Liver (tissue), 8 donors: ENCODE measurements at regions not wholly inside any gene's neighbourhood (a gene's known extent, or its start where the extent isn't known, plus 50 kb on each side); places are given as distances from the start of the nearest gene placed in this dataset.
A peak's percentile ranks its signal among the peaks of the same experiment; 100 is the strongest.

ENCODE experiments used
- DNase-seq: peaks from one replicate; pipeline ENCODE4 v3.0.0-alpha.2; 2017; ENCODE audit warnings: low spot score
- H3K27ac ChIP-seq, 2 donors: one replicate each; pipeline ENCODE4 v1.7.0; 2013; ENCODE audit warnings: inconsistent platforms in 2 of 2, low read length in 2 of 2, control low read depth in 1 of 2, low read depth in 1 of 2, mild to moderate bottlenecking in 1 of 2
- H3K27me3 ChIP-seq, 4 donors: one replicate each; pipeline versions ENCODE4 v1.6.1 to v1.7.0; 2013; ENCODE audit warnings: low read length in 3 of 4, inconsistent platforms in 1 of 4, mild to moderate bottlenecking in 1 of 4, moderate library complexity in 1 of 4; ENCODE audit not compliant: control insufficient read depth in 4 of 4, insufficient read depth in 4 of 4
- H3K36me3 ChIP-seq, 4 donors: one replicate each; pipeline versions ENCODE4 v1.6.1 to v1.7.0; 2013; ENCODE audit warnings: low read length in 3 of 4, mild to moderate bottlenecking in 3 of 4, low read depth in 1 of 4, moderate library complexity in 1 of 4; ENCODE audit not compliant: control insufficient read depth in 4 of 4, insufficient read depth in 3 of 4
- H3K4me1 ChIP-seq, 4 donors: one replicate each; pipeline versions ENCODE4 v1.6.1 to v1.7.0; 2013; ENCODE audit warnings: low read length in 3 of 4, mild to moderate bottlenecking in 3 of 4, moderate library complexity in 1 of 4; ENCODE audit not compliant: control insufficient read depth in 4 of 4, insufficient read depth in 4 of 4
- H3K4me3 ChIP-seq, 3 donors: one replicate each; pipeline versions ENCODE4 v1.6.1 to v1.7.0; 2013; ENCODE audit warnings: low read length in 3 of 3, control low read depth in 1 of 3, low read depth in 1 of 3, mild to moderate bottlenecking in 1 of 3
- H3K9ac ChIP-seq, 2 donors: one replicate each; pipeline ENCODE4 v1.7.0; 2013; ENCODE audit warnings: low read length in 2 of 2, mild to moderate bottlenecking in 2 of 2, moderate library complexity in 2 of 2, control low read depth in 1 of 2, low read depth in 1 of 2
- H3K9me3 ChIP-seq, 4 donors: one replicate each; pipeline versions ENCODE4 v1.6.1 to v1.7.0; 2013; ENCODE audit warnings: low read length in 3 of 4; ENCODE audit not compliant: control insufficient read depth in 4 of 4
- FOXA2 ChIP-seq: IDR thresholded peaks from 2 replicates; pipeline ENCODE4 v1.6.1; 2016; ENCODE audit warnings: antibody characterized with exemption
- GABPA ChIP-seq, 2 donors: IDR thresholded peaks in 1 of 2; conservative IDR thresholded peaks in 1 of 2; 2 replicates each; pipeline ENCODE4 v1.6.1; 2016; ENCODE audit warnings: antibody characterized with exemption in 2 of 2, mild to moderate bottlenecking in 1 of 2, moderate library complexity in 1 of 2
- HNF4A ChIP-seq, 2 donors: conservative IDR thresholded peaks; 2 replicates each; pipeline ENCODE4 v1.6.1; 2016; ENCODE audit warnings: antibody characterized with exemption in 2 of 2, mild to moderate bottlenecking in 2 of 2
- HNF4G ChIP-seq: IDR thresholded peaks from 2 replicates; pipeline ENCODE4 v1.6.1; 2016; ENCODE audit warnings: antibody characterized with exemption
- JUND ChIP-seq, 2 donors: IDR thresholded peaks; 2 replicates each; pipeline ENCODE4 v1.6.1; 2016; ENCODE audit warnings: antibody characterized with exemption in 2 of 2
- NR2F2 ChIP-seq: IDR thresholded peaks from 2 replicates; pipeline ENCODE4 v1.6.1; 2016; ENCODE audit warnings: antibody characterized with exemption
- RAD21 ChIP-seq, 2 donors: IDR thresholded peaks; 2 replicates each; pipeline ENCODE4 v1.6.1; 2016; ENCODE audit warnings: antibody characterized with exemption in 2 of 2, mild to moderate bottlenecking in 2 of 2
- RXRA ChIP-seq, 2 donors: IDR thresholded peaks; 2 replicates each; pipeline ENCODE4 v1.6.1; 2017 to 2018; ENCODE audit warnings: antibody characterized with exemption in 2 of 2, mild to moderate bottlenecking in 1 of 2
- SP1 ChIP-seq: IDR thresholded peaks from 2 replicates; pipeline ENCODE4 v1.6.1; 2018; ENCODE audit warnings: antibody characterized with exemption, mild to moderate bottlenecking
- TAF1 ChIP-seq: conservative IDR thresholded peaks from 2 replicates; pipeline ENCODE4 v1.6.1; 2016; ENCODE audit warnings: antibody characterized with exemption, mild to moderate bottlenecking
- WGBS: extraction: QIAGEN DNeasy Blood & Tissue Kit; methylation state at CpG from one replicate; pipeline ENCODE4 v1.1.7; 2013; 5-methylcytosine and 5-hydroxymethylcytosine counted together
- TF ChIP-seq, protein P1 (sequence below): IDR thresholded peaks from 2 replicates; pipeline ENCODE4 v1.6.1; 2016; ENCODE audit warnings: antibody characterized with exemption
- TF ChIP-seq, protein P2 (sequence below): IDR thresholded peaks from 2 replicates; pipeline ENCODE4 v1.6.1; 2016; ENCODE audit warnings: antibody characterized with exemption
- TF ChIP-seq, protein P3 (sequence below): IDR thresholded peaks from 2 replicates; pipeline ENCODE4 v1.6.1; 2016; ENCODE audit warnings: antibody characterized with exemption
- TF ChIP-seq, protein P4 (sequence below): fragments of 150-350 bp; IDR thresholded peaks from 2 replicates; pipeline ENCODE4 v1.5.1; 2017; ENCODE audit warnings: improper control_type of control experiment, low read depth, low read length; ENCODE audit not compliant: missing input control
- TF ChIP-seq, protein P5 (sequence below): IDR thresholded peaks from 2 replicates; pipeline ENCODE4 v1.6.1; 2016; ENCODE audit warnings: antibody characterized with exemption, mild to moderate bottlenecking
- donor health status: healthy.
- donor health status: healthy.
- donor health status: healthy.
- donor health status: healthy.
- donor health status: healthy.

DNA sequence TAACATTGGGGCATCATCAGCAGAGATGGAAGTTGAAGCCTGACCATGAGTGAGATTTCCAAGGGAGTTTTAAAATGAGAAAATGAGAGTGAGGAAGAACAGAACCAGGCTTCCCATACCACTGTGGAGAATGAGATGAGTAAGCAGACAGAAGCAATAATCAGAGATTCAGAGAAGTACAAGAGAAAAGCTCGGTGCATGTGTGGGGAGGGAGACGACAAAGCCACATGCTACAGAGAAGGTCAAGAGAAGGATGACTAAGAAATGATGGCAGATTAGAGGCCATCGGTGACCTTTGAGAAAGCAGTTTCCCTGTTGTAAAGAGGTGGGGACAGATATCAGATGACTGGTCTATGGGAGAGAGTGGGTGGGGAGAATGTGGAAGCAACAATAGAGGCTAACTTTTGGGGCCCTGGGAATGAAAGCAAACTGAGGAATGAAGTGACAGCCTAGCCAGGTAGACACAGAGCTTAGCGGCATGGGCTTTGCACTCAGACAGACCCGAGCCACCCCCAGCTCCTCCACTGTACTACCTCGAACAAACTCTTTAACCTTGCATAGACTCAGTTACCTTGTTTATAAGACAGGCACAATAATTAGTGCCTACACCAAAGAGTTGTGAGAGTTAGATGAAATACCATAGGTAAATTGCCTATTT lies 207.7 kb downstream of the PIK3R1 start:
- no peak for DNase-seq

DNA sequence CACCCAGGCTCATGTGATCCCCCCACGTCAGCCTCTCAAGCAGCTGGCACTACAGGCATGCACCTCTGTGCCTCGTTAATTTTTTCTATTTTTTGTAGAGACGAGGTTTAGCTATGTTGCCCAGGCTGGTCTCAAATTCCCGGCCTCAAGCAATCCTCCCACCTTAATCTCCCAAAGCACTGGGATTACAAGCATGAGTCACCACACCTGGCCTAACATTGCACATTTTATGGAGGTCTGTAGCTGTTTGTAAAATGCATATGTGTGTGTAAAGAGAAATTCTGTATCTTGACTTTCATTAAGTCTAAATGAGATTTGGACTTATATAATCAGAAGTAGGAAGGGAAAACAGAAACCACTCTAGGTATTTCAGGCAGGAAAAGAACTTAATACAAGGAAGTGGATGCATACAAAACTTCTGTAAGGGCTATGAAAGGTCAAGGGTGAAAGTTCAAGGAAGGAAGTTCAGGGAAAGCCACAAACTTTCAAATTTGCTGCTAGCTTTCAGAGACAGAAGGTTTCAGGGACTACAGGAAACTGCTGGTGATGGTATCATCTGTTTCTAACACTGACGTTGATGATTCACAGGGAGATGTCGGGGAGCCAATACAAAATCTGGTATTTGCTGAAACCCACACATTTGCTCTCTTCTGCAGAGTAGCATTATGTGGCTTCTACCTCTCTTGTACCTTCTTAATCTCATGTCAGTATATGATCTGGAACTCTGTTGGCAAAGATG lies 209.4 kb downstream of the PIK3R1 start:
- no peak overlapping the region for H3K27ac ChIP-seq
- no peaks in the 10 kb centered on the region for H3K4me1 ChIP-seq
- no peak for DNase-seq
- H3K4me3 ChIP-seq: no peak overlapping the region
- H3K9me3 ChIP-seq: no peaks in the 10 kb centered on the region
- 83% methylated on average over 6 of the region's 6 CpGs for WGBS
- no peak overlapping the region for H3K9ac ChIP-seq
- TF ChIP-seq NR2F2 (peak; percentile 89), JUND (IDR thresholded peaks at IDR 0.05) (no peak), GABPA (IDR thresholded peaks at IDR 0.05 in 1 of 2, conservative IDR thresholded peaks at IDR 0.05 in 1 of 2) (no peak), SP1 (no peak), RXRA (IDR thresholded peaks at IDR 0.05) (peak in 1 of 2 donors; percentile 27)
- TF ChIP-seq, protein P1, sequence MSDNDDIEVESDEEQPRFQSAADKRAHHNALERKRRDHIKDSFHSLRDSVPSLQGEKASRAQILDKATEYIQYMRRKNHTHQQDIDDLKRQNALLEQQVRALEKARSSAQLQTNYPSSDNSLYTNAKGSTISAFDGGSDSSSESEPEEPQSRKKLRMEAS: no peak
- H3K27me3 ChIP-seq: no peaks in the 10 kb centered on the region
- H3K36me3 ChIP-seq: no peaks in the 10 kb centered on the region

More for the DNA sequence above, 207.7 kb downstream of the PIK3R1 start:
- WGBS: 92% methylated on average over 6 of the region's 6 CpGs
- H3K36me3 ChIP-seq: no peaks in the 10 kb centered on the region
- no peaks in the 10 kb centered on the region for H3K4me1 ChIP-seq
- H3K27me3 ChIP-seq: no peaks in the 10 kb centered on the region
- no peak overlapping the region for H3K9ac ChIP-seq
- H3K4me3 ChIP-seq: no peak overlapping the region
- TF ChIP-seq, protein P2, sequence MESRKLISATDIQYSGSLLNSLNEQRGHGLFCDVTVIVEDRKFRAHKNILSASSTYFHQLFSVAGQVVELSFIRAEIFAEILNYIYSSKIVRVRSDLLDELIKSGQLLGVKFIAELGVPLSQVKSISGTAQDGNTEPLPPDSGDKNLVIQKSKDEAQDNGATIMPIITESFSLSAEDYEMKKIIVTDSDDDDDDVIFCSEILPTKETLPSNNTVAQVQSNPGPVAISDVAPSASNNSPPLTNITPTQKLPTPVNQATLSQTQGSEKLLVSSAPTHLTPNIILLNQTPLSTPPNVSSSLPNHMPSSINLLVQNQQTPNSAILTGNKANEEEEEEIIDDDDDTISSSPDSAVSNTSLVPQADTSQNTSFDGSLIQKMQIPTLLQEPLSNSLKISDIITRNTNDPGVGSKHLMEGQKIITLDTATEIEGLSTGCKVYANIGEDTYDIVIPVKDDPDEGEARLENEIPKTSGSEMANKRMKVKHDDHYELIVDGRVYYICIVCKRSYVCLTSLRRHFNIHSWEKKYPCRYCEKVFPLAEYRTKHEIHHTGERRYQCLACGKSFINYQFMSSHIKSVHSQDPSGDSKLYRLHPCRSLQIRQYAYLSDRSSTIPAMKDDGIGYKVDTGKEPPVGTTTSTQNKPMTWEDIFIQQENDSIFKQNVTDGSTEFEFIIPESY: no peak
- TF ChIP-seq TAF1: no peak
- TF ChIP-seq RAD21 (IDR thresholded peaks at IDR 0.05): no peak
- no peak for TF ChIP-seq HNF4A (conservative IDR thresholded peaks at IDR 0.05)
- TF ChIP-seq GABPA (IDR thresholded peaks at IDR 0.05 in 1 of 2, conservative IDR thresholded peaks at IDR 0.05 in 1 of 2): no peak
- no peak for TF ChIP-seq JUND (IDR thresholded peaks at IDR 0.05)
- H3K9me3 ChIP-seq: no peaks in the 10 kb centered on the region
- no peak overlapping the region for H3K27ac ChIP-seq

DNA sequence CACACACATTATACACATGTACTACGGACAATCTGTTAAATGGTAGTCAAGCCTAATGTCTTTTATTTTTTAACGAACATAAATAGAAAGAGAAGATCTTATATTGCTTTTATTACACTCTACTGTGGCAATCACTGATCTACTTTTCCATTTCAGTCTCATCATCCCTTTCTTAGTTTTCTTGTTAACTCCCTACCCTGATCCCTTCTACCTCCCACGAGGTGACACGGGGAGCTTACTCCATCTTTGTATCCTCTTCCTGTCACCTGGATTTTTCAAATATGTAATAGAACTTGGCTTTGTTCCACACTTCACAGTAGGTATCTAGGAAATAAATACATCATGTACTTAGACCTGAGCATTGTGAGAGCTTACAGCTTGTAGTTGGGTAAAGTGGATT lies 211.0 kb downstream of the PIK3R1 start:
- Histone ChIP-seq H3K4me3 (no peak overlapping the region), H3K9ac (no peak overlapping the region), H3K27ac (no peak overlapping the region), H3K36me3 (no peaks in the 10 kb centered on the region), H3K9me3 (no peaks in the 10 kb centered on the region), H3K27me3 (no peaks in the 10 kb centered on the region), H3K4me1 (no peaks in the 10 kb centered on the region)
- no peak for DNase-seq
- 93% methylated on average over 4 of the region's 4 CpGs for WGBS
- no peak for TF ChIP-seq SP1
- TF ChIP-seq, protein P3, sequence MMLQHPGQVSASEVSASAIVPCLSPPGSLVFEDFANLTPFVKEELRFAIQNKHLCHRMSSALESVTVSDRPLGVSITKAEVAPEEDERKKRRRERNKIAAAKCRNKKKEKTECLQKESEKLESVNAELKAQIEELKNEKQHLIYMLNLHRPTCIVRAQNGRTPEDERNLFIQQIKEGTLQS: no peak
- no peak for TF ChIP-seq RXRA (IDR thresholded peaks at IDR 0.05)
- TF ChIP-seq, protein P4, sequence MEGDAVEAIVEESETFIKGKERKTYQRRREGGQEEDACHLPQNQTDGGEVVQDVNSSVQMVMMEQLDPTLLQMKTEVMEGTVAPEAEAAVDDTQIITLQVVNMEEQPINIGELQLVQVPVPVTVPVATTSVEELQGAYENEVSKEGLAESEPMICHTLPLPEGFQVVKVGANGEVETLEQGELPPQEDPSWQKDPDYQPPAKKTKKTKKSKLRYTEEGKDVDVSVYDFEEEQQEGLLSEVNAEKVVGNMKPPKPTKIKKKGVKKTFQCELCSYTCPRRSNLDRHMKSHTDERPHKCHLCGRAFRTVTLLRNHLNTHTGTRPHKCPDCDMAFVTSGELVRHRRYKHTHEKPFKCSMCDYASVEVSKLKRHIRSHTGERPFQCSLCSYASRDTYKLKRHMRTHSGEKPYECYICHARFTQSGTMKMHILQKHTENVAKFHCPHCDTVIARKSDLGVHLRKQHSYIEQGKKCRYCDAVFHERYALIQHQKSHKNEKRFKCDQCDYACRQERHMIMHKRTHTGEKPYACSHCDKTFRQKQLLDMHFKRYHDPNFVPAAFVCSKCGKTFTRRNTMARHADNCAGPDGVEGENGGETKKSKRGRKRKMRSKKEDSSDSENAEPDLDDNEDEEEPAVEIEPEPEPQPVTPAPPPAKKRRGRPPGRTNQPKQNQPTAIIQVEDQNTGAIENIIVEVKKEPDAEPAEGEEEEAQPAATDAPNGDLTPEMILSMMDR: no peak
- TF ChIP-seq JUND (IDR thresholded peaks at IDR 0.05): no peak
- TF ChIP-seq NR2F2: no peak
- TF ChIP-seq TAF1: no peak
- no peak for TF ChIP-seq FOXA2
- no peak for TF ChIP-seq HNF4G
- TF ChIP-seq, protein P2: no peak
- TF ChIP-seq, protein P5, sequence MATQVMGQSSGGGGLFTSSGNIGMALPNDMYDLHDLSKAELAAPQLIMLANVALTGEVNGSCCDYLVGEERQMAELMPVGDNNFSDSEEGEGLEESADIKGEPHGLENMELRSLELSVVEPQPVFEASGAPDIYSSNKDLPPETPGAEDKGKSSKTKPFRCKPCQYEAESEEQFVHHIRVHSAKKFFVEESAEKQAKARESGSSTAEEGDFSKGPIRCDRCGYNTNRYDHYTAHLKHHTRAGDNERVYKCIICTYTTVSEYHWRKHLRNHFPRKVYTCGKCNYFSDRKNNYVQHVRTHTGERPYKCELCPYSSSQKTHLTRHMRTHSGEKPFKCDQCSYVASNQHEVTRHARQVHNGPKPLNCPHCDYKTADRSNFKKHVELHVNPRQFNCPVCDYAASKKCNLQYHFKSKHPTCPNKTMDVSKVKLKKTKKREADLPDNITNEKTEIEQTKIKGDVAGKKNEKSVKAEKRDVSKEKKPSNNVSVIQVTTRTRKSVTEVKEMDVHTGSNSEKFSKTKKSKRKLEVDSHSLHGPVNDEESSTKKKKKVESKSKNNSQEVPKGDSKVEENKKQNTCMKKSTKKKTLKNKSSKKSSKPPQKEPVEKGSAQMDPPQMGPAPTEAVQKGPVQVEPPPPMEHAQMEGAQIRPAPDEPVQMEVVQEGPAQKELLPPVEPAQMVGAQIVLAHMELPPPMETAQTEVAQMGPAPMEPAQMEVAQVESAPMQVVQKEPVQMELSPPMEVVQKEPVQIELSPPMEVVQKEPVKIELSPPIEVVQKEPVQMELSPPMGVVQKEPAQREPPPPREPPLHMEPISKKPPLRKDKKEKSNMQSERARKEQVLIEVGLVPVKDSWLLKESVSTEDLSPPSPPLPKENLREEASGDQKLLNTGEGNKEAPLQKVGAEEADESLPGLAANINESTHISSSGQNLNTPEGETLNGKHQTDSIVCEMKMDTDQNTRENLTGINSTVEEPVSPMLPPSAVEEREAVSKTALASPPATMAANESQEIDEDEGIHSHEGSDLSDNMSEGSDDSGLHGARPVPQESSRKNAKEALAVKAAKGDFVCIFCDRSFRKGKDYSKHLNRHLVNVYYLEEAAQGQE: no peak
- TF ChIP-seq HNF4A (conservative IDR thresholded peaks at IDR 0.05): no peak
